ENCODE measurements at regions not wholly inside any gene's neighbourhood (a gene's known extent, or its start where the extent isn't known, plus 50 kb on each side); places are given as distances from the start of the nearest gene placed in this dataset.

GRCh38 chr20:52321396-52321795 is 129.8 kb upstream of the ZFP64 start:
- no peak overlapping the region for H3K14ac ChIP-seq (ENCODE audit: insufficient read length)
- H3K4me3 ChIP-seq (ENCODE audit: extremely low read depth in 1 of 4, insufficient read depth in 2 of 4, low read depth in 3 of 4, low read length in 4 of 4) = no peak overlapping the region
- no peaks in the 10 kb centered on the region for H3K4me1 ChIP-seq (replicated peaks in 1 of 4; ENCODE audit: control insufficient read depth in 3 of 4, insufficient read depth in 4 of 4, low read length in 3 of 4)
- H3K9ac ChIP-seq (replicated peaks in 1 of 4; ENCODE audit: extremely low read depth in 1 of 4, low read depth in 3 of 4, low read length in 3 of 4) = no peak overlapping the region
- ChIA-PET CTCF (ENCODE audit: partially characterized antibody) (interaction anchor here (5.2 kb wide), 1 partner anchor 9 kb away, joined by 39 read pairs; no protein-coding TSS in a partner anchor), POLR2A (ENCODE audit: partially characterized antibody) (no interaction called here)
- H3K56ac ChIP-seq (replicated peaks; ENCODE audit: insufficient read length, low read depth, low read length) = no peak overlapping the region
- FAIRE-seq (no peak), DNase-seq (ENCODE audit: low read depth in 1 of 2, low spot score in 2 of 2) (no peak)
- no peak overlapping the region for H3K4me2 ChIP-seq (ENCODE audit: insufficient read depth in 1 of 2, low read depth in 2 of 2, low read length in 2 of 2)
- H4K91ac ChIP-seq (replicated peaks; ENCODE audit: insufficient read length, low read length) = no peak overlapping the region
- no peak overlapping the region for H2BK20ac ChIP-seq (ENCODE audit: low read length)
- H3K27ac ChIP-seq (ENCODE audit: low read depth, low read length) = no peak overlapping the region
- no peaks in the 10 kb centered on the region for H4K20me1 ChIP-seq (replicated peaks in 1 of 2; ENCODE audit: control insufficient read depth in 1 of 2, insufficient read depth in 2 of 2, low read length in 2 of 2)
- no peaks in the 10 kb centered on the region for H3K23me2 ChIP-seq (ENCODE audit: low read depth, low read length)
- H2BK12ac ChIP-seq (ENCODE audit: low read depth, low read length) = no peak overlapping the region
- H3K79me2 ChIP-seq (ENCODE audit: control insufficient read depth in 1 of 2, insufficient read depth in 2 of 2, low read length in 2 of 2) = no peaks in the 10 kb centered on the region
- H4K5ac ChIP-seq (ENCODE audit: insufficient read length, low read depth, low read length) = no peak overlapping the region
- H3K27me3 ChIP-seq (replicated peaks in 1 of 4; ENCODE audit: control insufficient read depth in 3 of 4, extremely low read depth in 1 of 4, insufficient read depth in 3 of 4, low read length in 3 of 4) = no peaks in the 10 kb centered on the region
- H4K8ac ChIP-seq (ENCODE audit: extremely low read depth, insufficient read depth, low read length) = no peak overlapping the region
- no peaks in the 10 kb centered on the region for H3K36me3 ChIP-seq (ENCODE audit: control insufficient read depth in 2 of 4, insufficient read depth in 4 of 4, low read length in 3 of 4)
- no peak overlapping the region for H2AFZ ChIP-seq (ENCODE audit: low read length)
- H2AK5ac ChIP-seq (ENCODE audit: low read depth, low read length) = no peak overlapping the region
- H3K4ac ChIP-seq (replicated peaks; ENCODE audit: insufficient read length, low read depth, low read length) = no peak overlapping the region
- H3K23ac ChIP-seq (ENCODE audit: insufficient read length) = no peak overlapping the region
- H2BK5ac ChIP-seq (ENCODE audit: low read depth, low read length) = no peak overlapping the region
- H3K9me3 ChIP-seq (ENCODE audit: insufficient read depth in 2 of 2, low read depth in 1 of 2, low read length in 1 of 2) = no peaks in the 10 kb centered on the region
- no peak overlapping the region for H2BK120ac ChIP-seq (replicated peaks; ENCODE audit: low read depth, low read length)
- TF ChIP-seq SP4 (IDR thresholded peaks at IDR 0.05; ENCODE audit: low read length) (no peak), SP1 (IDR thresholded peaks at IDR 0.05; ENCODE audit: low read depth, low read length) (no peak), JUND (IDR thresholded peaks at IDR 0.05; ENCODE audit: low read length) (no peak), ATF3 (IDR thresholded peaks at IDR 0.05; ENCODE audit: insufficient read depth, low read depth, low read length) (no peak), CEBPB (IDR thresholded peaks at IDR 0.05; ENCODE audit: low read depth, low read length) (no peak), USF2 (IDR thresholded peaks at IDR 0.05; ENCODE audit: low read length) (no peak), NANOG (IDR thresholded peaks at IDR 0.05; ENCODE audit: insufficient read depth, low read depth, low read length, poor library complexity, severe bottlenecking) (no peak), KDM5A (IDR thresholded peaks at IDR 0.05; ENCODE audit: low read length) (no peak), ATF2 (IDR thresholded peaks at IDR 0.05; ENCODE audit: low read length) (no peak), TAF1 (IDR thresholded peaks at IDR 0.05; ENCODE audit: low read depth, low read length) (no peak), TCF12 (IDR thresholded peaks at IDR 0.05; ENCODE audit: low read depth, low read length) (no peak), HDAC2 (IDR thresholded peaks at IDR 0.05; ENCODE audit: borderline replicate concordance in 1 of 2, low read depth in 2 of 2, low read length in 2 of 2) (no peak)
- H3K18ac ChIP-seq (ENCODE audit: extremely low read depth, low read length) = no peak overlapping the region
- 72% methylated on average over 3 of the region's 3 CpGs; no CpG with 5 or more reads in 1 of the 2 experiments for WGBS, 2 experiments (ENCODE audit: extremely low coverage in 1 of 2, insufficient coverage in 1 of 2, insufficient read length in 1 of 2, insufficient replicate concordance in 2 of 2, low coverage in 1 of 2, low lambda C conversion rate in 2 of 2, missing lambda C conversion rate in 1 of 2)
- no peaks in the 10 kb centered on the region for H3K79me1 ChIP-seq (ENCODE audit: low read depth, low read length)
- no peak overlapping the region for H2BK15ac ChIP-seq (ENCODE audit: low read length)

Measured in H1 (cell line).